ENCODE measurements at regions not wholly inside any gene's neighbourhood (a gene's known extent, or its start where the extent isn't known, plus 50 kb on each side); places are given as distances from the start of the nearest gene placed in this dataset.
"Not testable (repeated sequence)": the region's sequence is repeated elsewhere in the genome, so short reads cannot be mapped to it uniquely, and the experiment has no call there.

DNA sequence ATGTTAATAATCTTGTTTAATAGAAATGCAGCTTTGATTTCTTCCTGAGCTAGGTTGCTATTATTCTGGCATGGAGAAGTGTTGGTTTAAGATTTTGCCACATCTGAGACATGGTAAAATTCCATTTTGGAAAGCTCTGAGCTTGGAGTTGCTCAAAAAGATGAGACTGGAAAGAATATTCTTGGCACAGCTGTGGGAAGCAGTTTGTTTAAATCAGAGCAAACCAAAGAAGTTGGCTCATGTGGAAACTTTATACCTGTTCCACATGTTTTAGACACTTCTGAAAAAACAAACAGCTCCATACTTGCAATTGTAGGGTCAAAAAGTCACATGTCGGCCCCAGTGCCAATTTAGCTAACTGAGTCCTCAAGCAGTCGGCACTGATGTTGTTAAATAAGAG, 116.6 kb downstream of the SLC4A3 start:
- Histone ChIP-seq H3K36me3 (no peaks in the 10 kb centered on the region), H3K4me1 (peaks cover 20% of the 10 kb centered on the region), H3K9me3 (replicated peaks) (no peaks in the 10 kb centered on the region), H3K27ac (replicated peaks) (peak overlapping the region; percentile 30), H3K4me3 (no peak overlapping the region), H3K27me3 (ENCODE audit: low read depth) (no peaks in the 10 kb centered on the region)
- DNase-seq: no peak
- intact Hi-C loops (cut with micrococcal nuclease): no loop called here
- TF ChIP-seq, protein P1, sequence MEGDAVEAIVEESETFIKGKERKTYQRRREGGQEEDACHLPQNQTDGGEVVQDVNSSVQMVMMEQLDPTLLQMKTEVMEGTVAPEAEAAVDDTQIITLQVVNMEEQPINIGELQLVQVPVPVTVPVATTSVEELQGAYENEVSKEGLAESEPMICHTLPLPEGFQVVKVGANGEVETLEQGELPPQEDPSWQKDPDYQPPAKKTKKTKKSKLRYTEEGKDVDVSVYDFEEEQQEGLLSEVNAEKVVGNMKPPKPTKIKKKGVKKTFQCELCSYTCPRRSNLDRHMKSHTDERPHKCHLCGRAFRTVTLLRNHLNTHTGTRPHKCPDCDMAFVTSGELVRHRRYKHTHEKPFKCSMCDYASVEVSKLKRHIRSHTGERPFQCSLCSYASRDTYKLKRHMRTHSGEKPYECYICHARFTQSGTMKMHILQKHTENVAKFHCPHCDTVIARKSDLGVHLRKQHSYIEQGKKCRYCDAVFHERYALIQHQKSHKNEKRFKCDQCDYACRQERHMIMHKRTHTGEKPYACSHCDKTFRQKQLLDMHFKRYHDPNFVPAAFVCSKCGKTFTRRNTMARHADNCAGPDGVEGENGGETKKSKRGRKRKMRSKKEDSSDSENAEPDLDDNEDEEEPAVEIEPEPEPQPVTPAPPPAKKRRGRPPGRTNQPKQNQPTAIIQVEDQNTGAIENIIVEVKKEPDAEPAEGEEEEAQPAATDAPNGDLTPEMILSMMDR (IDR thresholded peaks at IDR 0.05; ENCODE audit: borderline replicate concordance): no peak

DNA sequence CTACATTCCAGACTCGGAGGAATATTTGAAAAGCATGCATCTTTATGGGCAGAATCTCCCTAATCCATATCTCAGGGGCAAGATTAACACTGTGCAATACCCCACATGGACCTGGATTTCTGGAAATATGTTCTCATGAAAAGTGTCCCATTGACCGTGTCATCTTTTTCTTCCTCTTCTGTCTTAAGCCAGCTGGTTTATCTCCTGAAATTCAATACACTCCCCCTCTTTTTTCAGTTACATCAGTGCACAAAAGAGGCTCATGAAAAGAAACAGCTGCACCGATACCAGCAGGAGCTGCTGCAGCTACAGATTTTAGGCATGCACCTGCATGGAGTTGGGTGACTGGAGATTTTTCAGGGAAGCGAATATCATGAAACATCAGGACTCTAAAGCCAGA, 117.2 kb downstream of the SLC4A3 start:
- H3K27ac ChIP-seq (replicated peaks): no peak overlapping the region
- no peaks in the 10 kb centered on the region for H3K36me3 ChIP-seq
- DNase-seq: no peak
- intact Hi-C loops (cut with micrococcal nuclease): no loop called here
- TF ChIP-seq, protein P1 (IDR thresholded peaks at IDR 0.05; ENCODE audit: borderline replicate concordance): no peak
- no peak overlapping the region for H3K4me3 ChIP-seq
- H3K4me1 ChIP-seq: peaks cover 20% of the 10 kb centered on the region
- H3K27me3 ChIP-seq (ENCODE audit: low read depth): no peaks in the 10 kb centered on the region
- no peaks in the 10 kb centered on the region for H3K9me3 ChIP-seq (replicated peaks)

DNA sequence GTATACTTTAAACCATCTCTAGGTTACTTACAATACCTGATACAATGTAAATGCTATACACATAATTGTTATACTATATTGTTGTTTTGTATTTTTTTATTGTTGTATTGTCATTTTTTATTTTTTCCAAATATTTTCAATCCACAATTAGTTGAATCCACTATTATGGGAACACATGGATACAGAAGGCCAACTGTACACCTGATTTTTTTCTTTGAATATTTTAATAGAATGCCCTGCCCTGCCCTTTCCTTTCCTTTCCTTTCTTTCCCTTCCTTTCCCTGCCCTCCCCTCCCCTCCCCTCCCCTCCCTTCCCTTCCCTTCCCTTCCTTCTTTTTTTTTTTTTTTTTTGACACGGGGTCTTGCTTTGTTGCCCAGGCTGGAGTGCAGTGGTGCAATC, 120.2 kb downstream of the SLC4A3 start:
- Histone ChIP-seq H3K36me3 (no peaks in the 10 kb centered on the region), H3K27me3 (ENCODE audit: low read depth) (no peaks in the 10 kb centered on the region), H3K4me3 (no peak overlapping the region), H3K9me3 (replicated peaks) (no peaks in the 10 kb centered on the region), H3K4me1 (peaks cover 24% of the 10 kb centered on the region), H3K27ac (replicated peaks) (no peak overlapping the region)
- TF ChIP-seq, protein P1 (IDR thresholded peaks at IDR 0.05; ENCODE audit: borderline replicate concordance): no peak
- no peak for DNase-seq
- intact Hi-C loops (cut with micrococcal nuclease): no loop called here

DNA sequence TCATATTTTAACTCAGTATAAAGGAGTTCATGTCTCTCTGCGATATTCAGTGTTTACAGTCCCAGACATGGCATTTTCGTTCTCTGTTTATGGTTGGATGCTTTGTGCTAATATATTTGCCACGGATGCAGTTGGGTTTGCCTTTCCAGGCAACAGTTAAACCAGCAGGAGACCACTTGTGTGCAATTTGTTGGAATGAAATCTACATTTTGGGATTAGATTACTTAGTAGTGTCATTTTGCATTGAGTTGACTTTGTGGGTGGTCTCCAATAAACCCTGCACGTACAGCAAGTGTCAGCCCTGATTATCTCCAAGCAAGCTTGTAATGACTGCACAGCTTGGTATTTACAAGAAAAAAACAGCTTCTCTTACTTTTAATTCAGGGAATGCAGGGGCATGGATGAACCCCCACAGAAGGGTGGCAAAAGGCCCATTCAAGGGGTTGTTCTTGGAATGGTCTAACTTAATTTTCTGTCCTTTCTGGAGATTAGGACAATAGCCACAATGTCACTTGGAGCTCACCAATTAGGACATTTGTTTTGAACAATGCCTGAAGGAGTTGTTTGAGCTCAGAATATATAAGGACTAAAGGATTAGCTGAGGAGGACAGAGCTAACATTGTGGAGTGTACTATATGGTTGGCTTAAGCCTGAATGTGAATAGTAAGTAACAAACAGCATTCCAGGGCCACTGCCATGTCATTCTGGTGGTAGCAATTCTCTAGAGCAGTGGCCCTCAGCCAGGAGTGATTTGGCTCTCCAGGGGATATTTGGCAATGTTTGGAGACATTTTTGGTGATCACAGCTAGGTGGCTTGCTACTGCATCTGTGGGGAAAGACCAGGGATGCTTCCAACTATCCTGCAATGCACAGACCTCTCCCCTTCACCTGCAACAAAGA, 121.5 kb downstream of the SLC4A3 start:
- TF ChIP-seq, protein P1 (IDR thresholded peaks at IDR 0.05; ENCODE audit: borderline replicate concordance): no peak
- H3K9me3 ChIP-seq (replicated peaks): no peaks in the 10 kb centered on the region
- H3K27me3 ChIP-seq (ENCODE audit: low read depth): no peaks in the 10 kb centered on the region
- peaks cover 30% of the 10 kb centered on the region for H3K4me1 ChIP-seq
- intact Hi-C loops (cut with micrococcal nuclease): no loop called here
- no peak for DNase-seq
- no peak overlapping the region for H3K27ac ChIP-seq (replicated peaks)
- H3K4me3 ChIP-seq: no peak overlapping the region
- H3K36me3 ChIP-seq: no peaks in the 10 kb centered on the region

DNA sequence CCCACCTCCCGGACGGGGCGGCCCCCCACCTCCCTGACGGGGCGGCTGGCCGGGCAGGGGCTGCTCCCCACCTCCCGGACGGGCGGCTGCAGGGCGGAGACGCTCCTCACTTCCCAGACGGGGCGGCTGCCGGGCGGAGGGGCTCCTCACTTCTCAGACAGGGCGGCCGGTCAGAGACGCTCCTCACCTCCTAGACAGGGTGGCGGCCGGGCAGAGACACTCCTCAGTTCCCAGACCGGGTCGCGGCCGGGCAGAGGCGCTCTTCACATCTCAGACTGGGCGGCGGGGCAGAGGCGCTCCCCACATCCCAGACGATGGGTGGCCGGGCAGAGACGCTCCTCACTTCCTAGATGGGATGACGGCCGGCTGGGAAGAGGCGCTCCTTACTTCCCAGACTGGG, 123.7 kb downstream of the SLC4A3 start:
- DNase-seq; H3K36me3 ChIP-seq; intact Hi-C loops (cut with micrococcal nuclease); H3K27ac ChIP-seq (replicated peaks); H3K9me3 ChIP-seq (replicated peaks); H3K4me3 ChIP-seq; H3K27me3 ChIP-seq (ENCODE audit: low read depth): not testable (repeated sequence)
- H3K4me1 ChIP-seq: peaks cover 22% of the 10 kb centered on the region

DNA sequence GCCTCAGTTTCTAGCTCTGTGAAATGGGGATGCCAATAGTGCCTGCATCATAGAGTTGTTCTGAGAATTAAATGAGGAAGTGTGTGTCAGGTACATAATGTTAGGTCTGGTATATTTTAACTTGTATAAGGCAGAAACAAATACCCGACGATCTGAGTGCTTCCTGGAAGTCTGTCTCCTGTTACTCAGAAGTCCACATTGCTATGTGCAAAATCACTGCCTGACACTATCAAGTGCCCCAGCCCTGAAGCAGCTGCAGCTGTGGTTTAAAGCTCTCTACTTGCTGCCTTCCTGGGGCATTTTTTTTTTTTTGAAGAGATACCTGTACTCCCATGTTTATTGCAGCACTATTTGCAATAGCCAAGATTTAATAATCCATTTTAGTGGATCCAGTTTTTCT, 125.3 kb downstream of the SLC4A3 start:
- no peak for DNase-seq
- TF ChIP-seq, protein P1 (IDR thresholded peaks at IDR 0.05; ENCODE audit: borderline replicate concordance): no peak
- H3K27ac ChIP-seq (replicated peaks): no peak overlapping the region
- intact Hi-C loops (cut with micrococcal nuclease): no loop called here
- no peaks in the 10 kb centered on the region for H3K9me3 ChIP-seq (replicated peaks)
- no peaks in the 10 kb centered on the region for H3K27me3 ChIP-seq (ENCODE audit: low read depth)
- H3K4me3 ChIP-seq: no peak overlapping the region
- peaks cover 22% of the 10 kb centered on the region for H3K4me1 ChIP-seq
- H3K36me3 ChIP-seq: no peaks in the 10 kb centered on the region
